Fibroblast of the conjunctiva (primary cell): ENCODE measurements at regions not wholly inside any gene's neighbourhood (a gene's known extent, or its start where the extent isn't known, plus 50 kb on each side); places are given as distances from the start of the nearest gene placed in this dataset.
"Not testable (repeated sequence)": the region's sequence is repeated elsewhere in the genome, so short reads cannot be mapped to it uniquely, and the experiment has no call there.

ENCODE experiments used
- DNase-seq: peaks from one replicate; pipeline ENCODE4 v3.0.0-alpha.2; 2010; ENCODE audit warnings: low read depth

DNA sequence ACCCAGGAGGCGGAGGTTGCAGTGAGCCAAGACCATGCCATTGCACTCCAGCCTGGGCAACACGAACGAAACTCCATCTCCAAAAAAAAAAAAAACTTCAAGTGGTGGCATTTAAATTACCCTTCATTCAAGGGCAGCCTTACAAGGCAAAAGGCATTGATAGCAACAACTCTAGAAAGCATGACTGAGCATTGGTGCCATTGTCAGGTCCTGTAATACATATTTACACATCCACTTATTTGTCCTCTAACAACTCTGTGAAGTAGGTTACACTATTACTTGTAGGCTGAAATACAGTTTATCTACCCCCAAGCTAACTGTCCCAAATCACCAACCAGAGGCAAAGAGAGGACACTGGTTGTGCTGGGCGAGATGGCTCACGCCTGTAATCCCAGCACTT, 52.7 kb upstream of the LARP1 start:
- no peak for DNase-seq

DNA sequence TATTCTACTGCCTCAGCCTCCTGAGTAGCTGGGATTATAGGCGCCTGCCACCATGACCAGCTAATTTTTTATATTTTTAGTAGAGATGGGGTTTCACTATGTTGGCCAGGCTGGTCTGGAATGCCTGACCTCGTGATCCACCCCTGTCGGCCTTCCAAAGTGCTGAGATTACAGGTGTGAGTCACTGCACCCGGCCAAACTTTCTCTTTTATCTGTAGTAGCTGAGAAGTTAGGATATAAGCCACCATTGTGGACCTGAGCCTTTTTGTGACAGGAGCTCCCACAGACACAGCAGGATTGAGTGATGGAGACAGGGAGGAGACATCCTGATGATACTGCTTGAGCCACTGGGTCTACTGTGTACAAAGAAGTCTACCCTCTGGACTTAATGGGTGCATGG, 53.5 kb upstream of the LARP1 start:
- DNase-seq: not testable (repeated sequence)

DNA sequence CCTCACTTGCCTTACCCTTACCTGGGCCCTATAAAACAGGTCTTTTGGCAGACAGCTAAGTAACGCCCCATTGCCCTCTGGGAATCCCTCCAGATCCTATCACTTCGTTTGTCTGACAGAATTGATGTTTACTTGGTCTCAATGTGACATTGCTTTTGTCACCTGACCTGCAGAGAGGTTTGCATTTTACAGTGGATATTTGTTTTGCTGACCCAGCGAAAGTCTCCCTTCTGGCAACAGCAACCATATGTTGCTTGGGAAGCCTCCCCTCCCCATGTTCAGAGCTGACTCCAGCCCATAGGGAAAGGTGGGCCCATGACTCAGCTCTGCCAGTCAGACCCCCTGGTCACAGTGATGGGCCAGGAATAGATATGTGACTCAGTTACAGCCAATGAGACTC, 54.0 kb upstream of the LARP1 start:
- no peak for DNase-seq

DNA sequence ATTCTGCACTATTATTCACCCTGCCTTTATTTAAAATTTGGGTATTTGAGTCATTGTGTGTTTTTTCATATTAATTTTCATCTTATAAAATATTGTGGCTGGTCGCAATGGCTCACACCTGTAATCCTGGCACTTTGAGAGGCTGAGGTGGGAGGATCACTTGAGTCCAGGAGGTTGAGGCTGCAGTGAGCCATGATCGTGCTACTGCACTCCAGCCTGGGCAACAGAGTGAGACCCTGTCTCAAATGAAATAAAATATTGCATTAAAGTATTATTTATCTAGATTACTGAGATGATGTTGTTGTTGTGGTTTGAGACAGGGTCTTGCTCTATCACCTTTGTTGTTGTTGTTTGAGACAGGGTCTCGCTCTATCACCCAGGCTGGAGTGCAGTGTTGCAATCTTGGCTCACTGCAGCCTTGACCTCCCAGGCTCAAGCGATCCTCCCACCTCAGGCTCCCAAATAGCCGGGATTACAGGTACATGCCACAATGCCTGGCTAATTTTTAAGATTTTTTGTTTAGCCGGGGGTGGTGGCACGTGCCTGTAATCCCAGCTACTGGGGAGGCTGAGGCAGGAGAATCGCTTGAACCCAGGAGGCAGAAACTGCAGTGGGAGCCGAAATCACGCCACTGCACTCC, 54.8 kb upstream of the LARP1 start:
- not testable (repeated sequence) for DNase-seq

DNA sequence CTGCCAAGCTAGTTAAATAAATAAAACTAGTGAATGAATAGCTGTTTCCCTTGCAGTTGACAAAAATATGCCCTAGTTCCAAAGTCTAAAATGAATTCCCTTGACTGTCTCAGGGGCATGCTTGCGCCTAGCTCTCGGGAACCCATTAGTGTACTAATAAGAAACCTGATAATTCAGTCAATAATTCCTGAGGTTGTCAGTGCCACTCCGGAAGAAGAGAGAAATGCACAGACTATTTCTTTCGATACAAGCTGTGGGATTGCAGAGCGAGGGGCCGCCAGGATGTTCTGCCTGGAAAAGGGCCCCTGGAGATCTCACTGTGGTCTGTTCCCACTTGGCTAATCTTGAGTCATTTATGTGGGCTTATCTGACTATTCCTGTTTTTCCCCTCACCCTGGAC, 56.4 kb upstream of the LARP1 start:
- no peak for DNase-seq

DNA sequence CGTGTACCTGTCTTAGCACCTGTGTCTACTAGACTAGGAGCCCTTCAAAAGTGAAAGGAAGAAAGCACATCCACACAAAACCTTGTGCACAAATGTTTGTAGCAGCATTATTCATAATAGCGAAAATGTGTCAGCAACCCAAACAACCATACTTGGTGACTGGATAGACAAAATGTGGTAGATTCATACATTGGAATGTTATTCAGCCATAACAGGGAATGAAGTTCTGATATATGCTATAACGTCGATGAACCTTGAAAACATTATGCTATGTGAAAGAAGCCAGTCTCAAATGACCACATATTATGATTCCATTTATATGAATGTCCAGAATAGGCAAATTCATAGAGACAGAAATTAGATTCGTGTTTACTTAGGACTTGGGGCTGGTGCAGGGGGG, 57.8 kb upstream of the LARP1 start:
- DNase-seq: no peak

DNA sequence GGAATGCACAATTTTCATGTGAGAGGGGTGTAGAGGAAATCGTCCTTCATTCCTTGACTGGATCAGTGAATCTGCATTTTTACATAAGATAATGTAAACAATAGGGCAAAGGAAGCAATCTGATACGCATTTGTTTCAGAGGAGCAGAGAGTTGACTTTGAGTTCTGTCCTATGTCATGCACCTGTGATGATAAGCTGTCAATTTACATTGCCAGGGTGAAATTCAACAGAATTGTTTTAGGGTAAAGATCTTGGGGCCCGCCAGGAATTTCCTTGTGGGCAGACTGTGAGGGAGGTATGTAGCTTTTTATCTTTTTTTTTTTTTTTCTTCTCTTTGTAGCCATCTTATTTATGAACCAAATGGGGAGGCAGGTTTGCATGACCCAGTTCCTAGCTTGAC, 58.3 kb upstream of the LARP1 start:
- DNase-seq: no peak

DNA sequence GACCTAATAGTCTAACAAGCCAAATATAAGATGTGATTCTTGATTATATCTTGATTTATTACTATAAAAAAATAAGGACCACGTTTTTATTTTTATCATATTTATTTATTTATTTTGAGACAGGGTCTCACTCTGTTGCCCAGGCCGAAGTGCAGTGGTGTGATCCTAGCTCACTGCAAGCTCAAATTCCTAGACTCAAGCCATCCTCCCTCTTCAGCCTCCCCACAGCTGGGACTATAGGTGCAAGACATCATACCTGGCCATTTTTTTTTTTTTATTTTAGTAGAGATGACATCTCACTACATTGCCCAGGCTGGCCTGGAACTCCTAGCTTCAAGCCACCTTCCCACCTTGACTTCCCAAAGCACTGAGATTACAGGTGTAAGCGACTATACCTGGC, 61.0 kb upstream of the LARP1 start:
- no peak for DNase-seq

DNA sequence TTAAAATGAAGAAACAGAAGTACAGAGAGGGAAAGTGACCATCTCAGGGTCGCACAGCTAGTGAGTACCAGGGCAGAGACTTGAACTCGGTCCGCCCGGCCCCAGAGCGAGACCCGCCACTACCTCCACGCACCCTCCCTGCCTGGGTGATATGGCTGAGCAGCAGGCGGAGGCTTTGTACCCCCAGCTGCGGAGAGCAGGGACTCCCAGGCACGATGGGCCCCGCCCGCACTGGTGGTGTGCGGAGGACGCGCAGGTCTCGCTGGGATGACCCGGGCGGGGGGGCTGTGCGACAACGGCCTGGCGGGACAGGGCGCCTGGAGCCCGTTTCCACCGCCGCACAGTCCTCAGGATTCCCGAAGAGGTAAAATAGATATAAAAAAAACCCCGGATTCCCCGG, 64.7 kb upstream of the LARP1 start:
- DNase-seq: no peak

DNA sequence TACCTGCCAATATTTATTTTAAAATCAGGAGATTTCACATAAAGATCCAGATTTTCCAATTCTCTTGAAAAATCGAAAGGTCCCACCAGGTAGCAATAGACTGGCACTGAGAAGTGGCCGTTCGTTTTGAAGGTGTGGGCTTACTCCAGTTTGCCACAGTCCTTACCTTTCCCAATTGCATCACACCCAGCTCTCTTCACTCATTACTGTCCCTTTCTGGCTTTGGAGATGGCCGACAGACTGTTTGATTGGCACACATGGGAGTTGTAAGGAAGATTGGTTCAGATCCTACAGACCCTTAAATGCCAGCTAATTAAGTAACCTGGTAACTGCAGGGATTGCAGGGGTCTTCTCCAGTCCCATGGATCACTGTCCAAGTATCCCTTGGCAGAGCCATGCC, 68.7 kb upstream of the LARP1 start:
- DNase-seq: no peak

DNA sequence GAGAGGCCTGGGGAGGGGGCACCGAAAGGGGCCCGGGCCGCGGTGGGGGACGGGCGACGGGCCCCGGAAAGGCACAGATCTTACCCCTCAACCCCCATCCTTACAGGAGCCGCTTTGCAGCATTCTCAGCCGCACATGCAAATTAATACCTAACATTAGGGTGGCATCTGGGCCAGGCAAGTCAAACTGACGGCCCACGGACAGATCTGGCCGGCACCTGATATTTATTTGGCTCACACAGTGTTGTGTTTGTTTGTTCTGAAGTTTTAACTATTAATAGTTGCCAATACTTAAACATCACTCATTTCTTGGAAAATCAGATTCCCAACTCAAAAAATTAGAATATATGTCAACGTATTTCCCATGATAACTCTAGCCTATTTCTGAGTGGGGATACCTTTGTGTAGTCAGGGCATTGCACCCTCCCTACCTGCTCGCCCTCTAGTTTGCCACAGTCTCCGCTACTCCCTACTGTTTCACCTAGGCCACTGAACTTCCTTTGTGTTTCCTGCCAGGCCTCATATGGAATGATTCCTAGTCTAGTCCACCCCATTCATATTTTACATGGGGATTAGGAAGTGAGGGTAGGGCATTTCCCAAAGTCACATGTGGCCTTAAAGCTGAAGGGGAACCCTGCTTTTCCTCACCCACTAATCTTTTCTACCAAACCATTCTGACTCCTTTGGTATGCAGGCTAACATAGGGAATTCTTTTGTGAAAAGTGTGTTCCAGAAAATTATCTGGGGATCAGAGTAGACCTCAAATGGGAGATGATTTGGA, 71.9 kb upstream of the LARP1 start:
- no peak for DNase-seq

DNA sequence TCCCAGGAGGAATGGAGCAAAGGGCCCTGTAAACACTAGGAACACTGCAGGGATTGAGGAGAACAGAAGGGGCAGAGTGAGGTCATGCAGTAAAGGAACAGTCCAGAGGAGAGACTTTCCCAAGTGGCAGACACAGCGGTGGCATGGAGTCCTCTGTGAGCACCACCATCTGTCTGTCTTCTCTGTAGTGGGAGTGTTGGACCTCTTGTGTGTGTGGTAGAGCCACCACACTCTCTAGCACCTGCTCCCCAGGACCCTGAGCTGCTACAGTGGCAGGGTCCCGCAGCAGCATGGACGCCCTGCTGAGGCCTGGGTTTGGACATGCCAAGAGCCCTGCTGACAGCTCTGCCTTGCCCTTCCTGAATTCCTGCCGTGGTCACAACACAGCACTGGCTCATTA, 75.7 kb upstream of the LARP1 start:
- DNase-seq: no peak

DNA sequence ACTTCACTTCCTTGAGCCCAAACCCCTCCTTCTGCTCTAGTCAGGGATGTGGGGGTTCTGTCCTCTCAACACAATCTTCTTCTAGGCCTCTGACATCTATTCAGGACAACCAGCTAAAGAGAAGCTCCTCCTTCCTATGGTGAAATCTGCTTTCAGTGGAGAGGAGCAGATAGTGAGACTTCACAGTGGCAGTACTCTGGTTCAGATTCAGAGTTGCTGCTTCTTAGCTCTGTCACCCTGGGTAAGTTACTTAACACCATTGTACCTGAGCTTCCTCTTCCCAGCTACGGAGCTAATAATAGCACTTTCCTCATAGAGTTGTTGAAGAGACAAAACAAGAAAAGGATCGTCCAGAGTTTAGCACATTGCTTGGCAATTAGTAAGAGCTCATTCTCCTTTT, 77.3 kb upstream of the LARP1 start:
- DNase-seq: no peak

DNA sequence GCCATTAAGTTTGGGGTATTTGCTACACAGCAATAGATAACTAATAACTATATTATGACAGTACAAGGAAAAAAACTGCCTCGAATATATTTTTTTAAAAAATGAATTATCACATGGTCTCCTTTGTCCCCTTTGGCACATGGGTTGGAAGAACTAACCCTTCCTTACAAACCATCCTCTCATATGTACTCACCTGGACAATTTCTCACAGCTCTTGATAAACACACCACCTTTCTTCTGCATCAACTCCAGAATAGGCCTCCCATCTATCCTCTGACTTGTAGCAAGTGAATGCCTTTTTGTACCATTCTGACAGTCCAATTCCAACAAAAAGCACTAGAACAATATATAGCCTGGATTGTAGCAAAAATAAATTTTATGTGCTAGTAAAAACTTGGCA, 78.7 kb upstream of the LARP1 start:
- DNase-seq: no peak

DNA sequence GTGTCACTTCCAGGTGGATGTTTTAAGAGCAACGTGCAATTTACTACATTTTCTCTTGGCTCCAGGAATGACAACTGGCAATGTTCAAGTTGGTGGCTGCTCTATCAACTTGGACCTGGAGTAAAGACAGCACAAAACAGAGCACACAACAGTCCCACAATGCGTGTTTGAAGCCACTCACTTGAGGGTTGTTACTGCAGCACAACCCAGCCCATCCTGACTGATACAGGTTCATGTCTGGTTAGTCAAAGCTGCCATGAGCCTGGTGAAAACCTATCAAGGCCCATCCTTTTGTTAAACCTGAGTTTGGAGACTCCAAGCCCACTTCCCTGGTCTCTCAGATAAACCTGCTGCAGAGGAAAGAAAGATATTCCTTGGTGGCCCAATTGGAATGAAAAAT, 81.1 kb upstream of the LARP1 start:
- DNase-seq: no peak

DNA sequence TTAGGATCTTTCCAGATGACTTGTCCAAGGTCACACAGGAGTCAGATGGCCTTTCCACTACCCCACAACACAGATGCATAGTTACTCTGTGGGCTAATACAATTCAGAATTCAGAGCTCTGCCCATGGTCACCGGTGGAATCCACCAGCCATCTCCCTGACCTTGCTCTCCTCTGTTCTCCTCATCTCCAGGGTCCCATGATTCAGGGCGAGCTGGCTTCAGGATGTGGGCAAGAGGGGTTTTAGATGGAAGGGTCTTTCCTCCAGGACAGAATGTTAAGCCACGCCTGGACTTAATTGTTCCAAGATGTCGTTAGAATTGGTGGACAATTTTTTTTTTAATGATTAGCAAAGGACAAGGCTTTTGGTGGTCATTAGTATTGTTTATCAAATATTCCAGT, 81.7 kb upstream of the LARP1 start:
- no peak for DNase-seq

DNA sequence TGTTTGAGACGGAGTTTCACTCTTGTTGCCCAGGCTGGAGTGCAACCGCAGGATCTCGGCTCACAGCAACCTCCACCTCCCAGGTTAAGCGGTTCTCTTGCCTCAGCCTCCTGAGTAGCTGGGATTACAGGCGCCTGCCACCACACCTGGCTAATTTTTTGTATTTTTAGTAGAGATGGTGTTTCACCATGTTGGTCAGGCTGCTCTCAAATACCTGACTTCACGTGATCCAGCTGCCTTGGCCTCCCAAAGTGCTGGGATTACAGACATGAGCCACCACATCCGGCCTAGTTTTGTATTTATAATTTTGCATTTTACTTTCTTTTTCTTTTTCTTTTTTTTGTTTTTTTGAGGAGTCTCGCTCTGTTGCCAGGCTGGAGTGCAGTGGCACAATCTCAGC, 85.3 kb upstream of the LARP1 start:
- not testable (repeated sequence) for DNase-seq

DNA sequence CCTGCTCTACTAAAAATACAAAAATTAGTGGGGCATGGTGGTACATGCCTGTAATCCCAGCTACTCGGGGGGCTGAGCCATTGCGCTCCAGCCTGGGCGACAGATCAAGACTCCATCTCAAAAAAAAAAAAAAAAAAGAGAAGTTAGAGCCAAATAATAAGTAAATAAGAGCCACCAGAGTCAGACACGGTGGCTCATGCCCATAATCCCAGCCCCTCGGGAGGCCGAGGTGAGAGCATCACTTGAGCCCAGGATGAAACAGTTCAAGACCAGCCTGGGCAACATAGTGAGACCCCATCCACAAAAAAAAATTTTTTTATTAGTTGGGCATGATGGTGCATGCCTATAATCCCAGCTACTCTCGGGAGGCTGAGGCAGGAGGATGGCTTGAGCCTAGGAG, 85.8 kb upstream of the LARP1 start:
- DNase-seq: no peak

DNA sequence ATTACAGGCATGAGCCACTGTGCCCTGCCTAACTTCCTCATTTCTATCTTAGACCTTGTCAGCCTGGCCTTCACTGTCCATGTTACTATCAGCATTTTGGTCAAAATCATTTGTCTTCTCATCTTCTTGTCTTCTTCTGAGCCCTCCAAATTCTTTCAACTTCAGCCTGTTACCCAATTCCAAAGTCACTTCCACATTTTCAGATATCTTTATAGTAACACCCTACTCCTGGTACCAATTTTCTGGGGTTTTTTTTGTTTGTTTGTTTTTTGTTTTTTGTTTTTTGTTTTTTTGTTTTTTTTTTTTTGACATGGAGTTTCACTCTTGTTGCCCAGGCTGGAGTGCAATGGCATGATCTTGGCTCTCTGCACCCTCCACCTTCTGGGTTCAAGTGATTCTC, 90.3 kb upstream of the LARP1 start:
- no peak for DNase-seq

DNA sequence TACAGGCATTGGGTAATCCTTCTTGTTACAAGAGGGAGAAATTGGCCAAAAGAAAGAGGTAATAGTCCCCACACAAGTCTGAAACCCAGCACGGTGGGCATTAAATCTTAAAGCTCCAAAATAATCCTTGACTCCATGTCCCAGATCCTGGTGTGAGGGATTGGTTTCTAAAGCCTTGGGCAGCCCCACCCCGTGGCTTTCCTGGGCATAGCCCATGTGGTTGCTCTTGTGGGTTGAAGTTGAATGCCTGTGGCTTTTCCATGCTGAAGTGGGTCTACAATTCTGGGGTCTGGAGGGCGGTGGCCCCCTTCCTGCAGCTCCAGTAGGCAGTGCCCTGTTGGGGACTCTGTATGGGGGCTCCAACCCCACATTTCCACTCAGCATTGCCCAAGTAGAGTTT, 91.8 kb upstream of the LARP1 start:
- no peak for DNase-seq

DNA sequence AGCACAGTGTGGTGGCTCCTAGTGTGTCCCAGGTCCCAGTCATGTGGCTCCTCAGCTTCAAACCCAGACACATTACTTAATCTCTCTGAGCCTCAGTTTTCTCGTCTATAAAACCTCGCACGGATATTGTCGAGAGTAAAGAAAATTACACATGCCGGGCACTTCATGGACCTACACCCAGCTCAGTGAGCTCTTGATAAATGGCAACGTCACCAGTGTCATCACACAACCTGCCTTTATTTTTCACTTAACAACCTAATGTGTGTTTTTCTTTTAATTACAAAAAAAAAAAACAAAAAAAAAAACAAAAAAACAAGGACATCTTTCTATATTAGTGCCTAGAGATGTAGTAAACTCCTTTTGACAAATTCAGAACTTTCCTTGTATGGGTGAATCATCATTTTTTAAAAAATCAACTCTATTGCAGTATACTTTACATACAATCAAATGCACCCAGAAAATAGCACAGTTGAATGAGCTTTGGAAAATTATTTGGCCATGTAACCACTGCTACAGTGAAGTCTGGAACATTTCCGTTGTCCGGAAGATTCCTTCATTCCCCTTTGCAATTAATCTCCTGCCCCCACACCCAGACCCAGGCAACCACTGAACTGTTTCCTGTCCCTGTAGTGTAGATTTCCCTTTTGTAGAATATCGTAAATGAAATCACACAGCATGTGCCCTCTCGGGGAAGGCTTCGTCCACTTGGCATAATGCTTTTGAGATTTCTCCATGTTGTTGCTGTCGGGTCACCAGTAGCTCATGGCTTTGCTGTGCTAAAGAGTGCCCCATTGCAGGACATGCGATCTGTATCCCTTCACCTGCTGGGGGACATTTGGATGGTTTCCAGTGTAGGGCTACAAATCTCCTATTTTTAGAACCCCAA, 100.4 kb upstream of the LARP1 start:
- DNase-seq: no peak

DNA sequence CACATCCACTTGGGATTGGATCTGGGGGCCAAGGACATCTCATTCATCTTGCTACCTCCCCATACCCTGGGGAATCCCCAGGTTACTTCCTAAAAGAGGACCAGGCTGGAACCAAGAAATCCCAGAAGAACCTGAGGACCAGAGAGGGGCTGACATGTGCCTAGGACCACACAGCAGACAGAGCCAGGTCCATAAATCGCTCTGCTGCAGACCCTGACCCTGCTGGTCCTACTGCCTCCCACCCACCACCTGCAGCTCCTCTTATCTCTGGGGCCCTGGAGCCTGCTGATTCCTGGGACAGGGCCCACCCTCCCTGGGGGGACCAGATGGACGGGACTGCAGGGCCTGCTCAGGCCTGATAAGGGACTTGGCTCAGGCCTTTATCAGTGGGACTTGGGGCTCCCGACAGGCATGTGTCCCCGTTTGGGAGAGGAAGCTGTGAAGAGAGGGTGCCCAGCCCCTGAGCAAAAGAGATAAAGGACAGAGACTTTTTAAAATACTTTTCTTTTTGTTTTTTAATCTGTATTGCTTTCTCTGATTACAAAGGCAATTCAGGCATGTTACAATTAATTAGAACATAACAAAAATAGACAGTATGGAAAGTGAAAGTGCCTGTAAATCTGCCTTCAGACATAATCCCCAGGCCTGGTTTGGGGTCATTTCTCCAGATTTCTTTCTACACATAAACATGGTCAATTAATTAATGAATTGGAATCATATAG, 101.3 kb upstream of the LARP1 start:
- DNase-seq: no peak

DNA sequence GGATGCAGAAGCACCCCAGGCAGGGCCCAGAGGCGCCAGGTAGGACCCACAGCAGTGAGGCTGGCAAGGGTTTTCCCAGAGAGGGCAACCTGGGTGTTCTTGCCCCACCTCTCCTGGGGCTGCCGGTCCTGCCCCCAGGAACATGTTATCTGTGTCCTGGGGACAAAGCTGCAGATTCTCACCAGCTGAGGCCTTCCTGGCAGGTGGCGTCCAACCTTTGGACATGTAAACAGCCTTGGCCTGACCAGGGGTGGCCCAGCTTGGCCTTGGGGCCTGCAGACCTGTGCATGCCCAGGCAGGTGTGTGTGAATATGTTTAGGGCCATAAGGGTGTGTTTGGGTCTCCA, 101.8 kb upstream of the LARP1 start:
- no peak for DNase-seq
